HEK293 (cell line): ENCODE measurements at regions not wholly inside any gene's neighbourhood (a gene's known extent, or its start where the extent isn't known, plus 50 kb on each side); places are given as distances from the start of the nearest gene placed in this dataset.

Experiments
- CTCF ChIA-PET: fragments of 350-600 bp; formaldehyde crosslinking; extraction: SDS; loops from one replicate; lab custom pipeline; 2021; ENCODE audit warnings: antibody characterized with exemption; lab: Yijun Ruan, JAX
- POLR2A ChIA-PET: fragments of 300-600 bp; formaldehyde crosslinking; extraction: SDS; loops from one replicate; lab custom pipeline; 2020; ENCODE audit warnings: antibody characterized with exemption, inconsistent platforms; lab: Yijun Ruan, JAX
- H3K27ac ChIP-seq: fragments of 200-500 bp; sonication (Bioruptor generic); 2 replicates; pipeline ENCODE4 v1.5.1; 2014; ENCODE audit warnings: low read depth, low read length, control low read depth, inconsistent platforms; ENCODE audit errors: extremely low read depth
- H3K36me3 ChIP-seq, 2 experiments: fragments of 200-500 bp in 1 of 2; sonication (Bioruptor generic) in 1 of 2; 1 replicate in 1 of 2; 2 replicates in 1 of 2; pipeline ENCODE4 v1.5.1; 2014 to 2017; ENCODE audit warnings: inconsistent platforms in 2 of 2, low read length in 2 of 2; ENCODE audit not compliant: control insufficient read depth in 2 of 2, insufficient read depth in 1 of 2
- H3K4me1 ChIP-seq: fragments of 200-500 bp; sonication (Bioruptor generic); 2 replicates; pipeline ENCODE4 v1.5.1; 2014; ENCODE audit warnings: mild to moderate bottlenecking, low read length, inconsistent platforms; ENCODE audit not compliant: control insufficient read depth, insufficient read depth
- H3K4me3 ChIP-seq: 2 replicates; pipeline ENCODE4 v1.5.1; 2011; ENCODE audit warnings: low read depth, mild to moderate bottlenecking, control low read depth, low read length, moderate library complexity
- H3K9me3 ChIP-seq: fragments of 200-500 bp; sonication (Bioruptor generic); 2 replicates; pipeline ENCODE4 v1.5.1; 2014; ENCODE audit warnings: low read depth, low read length, inconsistent platforms; ENCODE audit not compliant: control insufficient read depth, insufficient read depth
- GFI1B ChIP-seq: fragments of 450-650 bp; formaldehyde crosslinking; IDR thresholded peaks from 2 replicates; pipeline ENCODE4 v1.5.1; 2016; ENCODE audit warnings: missing biosample characterization, missing genetic modification characterization
- GLI4 ChIP-seq: fragments of 450-650 bp; formaldehyde crosslinking; IDR thresholded peaks from 2 replicates; pipeline ENCODE4 v1.5.1; 2016; ENCODE audit warnings: missing biosample characterization, missing genetic modification characterization
- HOXA7 ChIP-seq: sonication (generic); formaldehyde crosslinking; IDR thresholded peaks from 2 replicates; pipeline ENCODE4 v1.8.1; 2022; ENCODE audit warnings: missing genetic modification reagents, borderline replicate concordance
- KLF10 ChIP-seq: fragments of 450-650 bp; IDR thresholded peaks from 2 replicates; pipeline ENCODE4 v1.5.1; 2018; ENCODE audit warnings: missing biosample characterization, mild to moderate bottlenecking, missing genetic modification characterization
- OSR2 ChIP-seq: fragments of 450-650 bp; formaldehyde crosslinking; IDR thresholded peaks from 2 replicates; pipeline ENCODE4 v1.5.1; 2016; ENCODE audit warnings: missing biosample characterization, missing genetic modification characterization
- RBAK ChIP-seq: fragments of 450-650 bp; formaldehyde crosslinking; IDR thresholded peaks from 2 replicates; pipeline ENCODE4 v1.5.1; 2016; ENCODE audit warnings: missing biosample characterization, missing genetic modification characterization
- SP2 ChIP-seq: fragments of 450-650 bp; formaldehyde crosslinking; IDR thresholded peaks from 2 replicates; pipeline ENCODE4 v1.5.1; 2016; ENCODE audit warnings: missing biosample characterization, missing genetic modification characterization
- TRIM28 ChIP-seq: IDR thresholded peaks from 2 replicates; pipeline ENCODE4 v1.6.1; 2011; ENCODE audit warnings: low read length, control low read depth, borderline replicate concordance
- WT1 ChIP-seq: fragments of 450-650 bp; formaldehyde crosslinking; IDR thresholded peaks from 2 replicates; pipeline ENCODE4 v1.5.1; 2016; ENCODE audit warnings: missing biosample characterization, missing genetic modification characterization
- YY2 ChIP-seq: fragments of 450-650 bp; formaldehyde crosslinking; IDR thresholded peaks from 2 replicates; pipeline ENCODE4 v1.5.1; 2016; ENCODE audit warnings: missing biosample characterization, missing genetic modification characterization
- ZBTB17 ChIP-seq: fragments of 450-650 bp; formaldehyde crosslinking; IDR thresholded peaks from 2 replicates; pipeline ENCODE4 v1.5.1; 2016; ENCODE audit warnings: missing biosample characterization, missing genetic modification characterization
- ZNF114 ChIP-seq: fragments of 450-650 bp; formaldehyde crosslinking; IDR thresholded peaks from 2 replicates; pipeline ENCODE4 v1.5.0; 2017; ENCODE audit warnings: missing biosample characterization, missing genetic modification characterization
- ZNF155 ChIP-seq: fragments of 450-650 bp; formaldehyde crosslinking; IDR thresholded peaks from 2 replicates; pipeline ENCODE4 v1.5.1; 2016; ENCODE audit warnings: missing biosample characterization, missing genetic modification characterization
- ZNF2 ChIP-seq: fragments of 450-650 bp; formaldehyde crosslinking; IDR thresholded peaks from 2 replicates; pipeline ENCODE4 v1.5.1; 2016; ENCODE audit warnings: missing biosample characterization, missing genetic modification characterization
- ZNF214 ChIP-seq: fragments of 450-650 bp; formaldehyde crosslinking; IDR thresholded peaks from 2 replicates; pipeline ENCODE4 v1.5.1; 2017; ENCODE audit warnings: missing biosample characterization, mild to moderate bottlenecking, missing genetic modification characterization, borderline replicate concordance
- ZNF311 ChIP-seq: fragments of 450-650 bp; formaldehyde crosslinking; IDR thresholded peaks from 2 replicates; pipeline ENCODE4 v1.5.1; 2017; ENCODE audit warnings: missing biosample characterization, missing genetic modification characterization, borderline replicate concordance
- ZNF394 ChIP-seq: fragments of 450-650 bp; formaldehyde crosslinking; IDR thresholded peaks from 2 replicates; pipeline ENCODE4 v1.5.1; 2016; ENCODE audit warnings: missing biosample characterization, missing genetic modification characterization, mild to moderate bottlenecking, moderate library complexity, borderline replicate concordance
- ZNF398 ChIP-seq: fragments of 450-650 bp; formaldehyde crosslinking; IDR thresholded peaks from 2 replicates; pipeline ENCODE4 v1.5.1; 2017; ENCODE audit warnings: missing biosample characterization, missing genetic modification characterization
- ZNF561 ChIP-seq: fragments of 450-650 bp; IDR thresholded peaks from 2 replicates; pipeline ENCODE4 v1.5.1; 2018; ENCODE audit warnings: missing biosample characterization, missing genetic modification characterization, borderline replicate concordance
- ZNF610 ChIP-seq: fragments of 450-650 bp; formaldehyde crosslinking; IDR thresholded peaks from 2 replicates; pipeline ENCODE4 v1.5.1; 2016; ENCODE audit warnings: missing biosample characterization, missing genetic modification characterization, borderline replicate concordance
- ZNF660 ChIP-seq: fragments of 450-650 bp; IDR thresholded peaks from 2 replicates; pipeline ENCODE4 v1.5.1; 2018; ENCODE audit warnings: missing biosample characterization, mild to moderate bottlenecking, missing genetic modification characterization
- ZNF792 ChIP-seq: fragments of 450-650 bp; formaldehyde crosslinking; IDR thresholded peaks from 2 replicates; pipeline ENCODE4 v1.5.1; 2016; ENCODE audit warnings: missing biosample characterization, missing genetic modification characterization
- TF ChIP-seq, protein P1 (sequence below): fragments of 450-650 bp; formaldehyde crosslinking; IDR thresholded peaks from 2 replicates; pipeline ENCODE4 v1.5.1; 2016; ENCODE audit warnings: missing biosample characterization, missing genetic modification characterization, low read depth
- TF ChIP-seq, protein P2 (sequence below): fragments of 450-650 bp; IDR thresholded peaks from 2 replicates; pipeline ENCODE4 v1.5.1; 2018; ENCODE audit warnings: missing biosample characterization, mild to moderate bottlenecking, missing genetic modification characterization

GRCh38 chr6:92024881-92025280 is 1394.5 kb downstream of the EPHA7 start (continued):
- TF ChIP-seq WT1 (tag by site-specific recombination) (no peak), ZNF2 (tag by site-specific recombination) (no peak), ZNF610 (no peak), TRIM28 (no peak)

DNA sequence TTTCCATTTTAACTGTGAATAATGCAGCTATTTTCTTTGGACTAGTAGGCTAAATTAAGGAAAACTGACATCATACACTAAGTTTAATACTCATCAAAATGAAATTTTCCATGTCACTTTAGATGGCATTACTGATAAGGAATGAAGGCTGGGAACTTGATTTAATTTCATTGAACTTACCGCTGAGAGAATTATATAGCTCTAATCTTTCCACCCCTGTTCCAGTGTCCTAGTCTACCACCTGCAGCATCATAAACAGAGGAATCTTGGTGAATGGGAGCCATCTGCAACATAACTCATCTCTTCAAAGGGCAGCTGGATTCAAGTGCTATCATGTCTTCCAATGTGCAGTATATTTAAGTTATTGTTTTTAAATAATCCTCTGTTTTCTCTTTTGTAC is 1395.2 kb downstream of the EPHA7 start:
- Histone ChIP-seq H3K4me3 (no peak overlapping the region), H3K27ac (no peak overlapping the region), H3K36me3 (no peaks in the 10 kb centered on the region), H3K9me3 (no peaks in the 10 kb centered on the region), H3K4me1 (no peaks in the 10 kb centered on the region)
- TF ChIP-seq ZNF792 (tag by site-specific recombination), result no peak
- no peak for TF ChIP-seq ZNF155 (tag by site-specific recombination)
- TF ChIP-seq ZNF398 (tag by site-specific recombination), result no peak
- ChIA-PET POLR2A (no interaction called here), CTCF (no interaction called here)

- ChIA-PET CTCF (no interaction called here), POLR2A (no interaction called here)
- H3K4me3 ChIP-seq, result no peak overlapping the region
- H3K27ac ChIP-seq, result no peak overlapping the region
- H3K4me1 ChIP-seq, result no peaks in the 10 kb centered on the region
- H3K9me3 ChIP-seq, result no peaks in the 10 kb centered on the region
- no peaks in the 10 kb centered on the region for H3K36me3 ChIP-seq
- no peak for TF ChIP-seq HOXA7 (CRISPR knock-in tag)
- no peak for TF ChIP-seq GFI1B (tag by site-specific recombination)
- TF ChIP-seq KLF10 (tag by site-specific recombination), result no peak
- TF ChIP-seq GLI4 (tag by site-specific recombination), result no peak
- TF ChIP-seq ZBTB17 (tag by site-specific recombination), result no peak
- no peak for TF ChIP-seq RBAK (tag by site-specific recombination)
- TF ChIP-seq ZNF394 (tag by site-specific recombination), result no peak
- no peak for TF ChIP-seq ZNF311
Measured at GRCh38 chr6:92023410-92023966, 1395.9 kb downstream of the EPHA7 start.

- POLR2A ChIA-PET, result no interaction called here
- CTCF ChIA-PET, result no interaction called here
- H3K4me3 ChIP-seq, result no peak overlapping the region
- H3K9me3 ChIP-seq, result no peaks in the 10 kb centered on the region
- no peak for TF ChIP-seq YY2 (tag by site-specific recombination)
- TF ChIP-seq ZNF114 (tag by site-specific recombination), result no peak
- TF ChIP-seq SP2 (tag by site-specific recombination), result no peak
- TF ChIP-seq OSR2, result no peak
- TF ChIP-seq ZNF660 (tag by site-specific recombination), result no peak
- TF ChIP-seq, protein P1, sequence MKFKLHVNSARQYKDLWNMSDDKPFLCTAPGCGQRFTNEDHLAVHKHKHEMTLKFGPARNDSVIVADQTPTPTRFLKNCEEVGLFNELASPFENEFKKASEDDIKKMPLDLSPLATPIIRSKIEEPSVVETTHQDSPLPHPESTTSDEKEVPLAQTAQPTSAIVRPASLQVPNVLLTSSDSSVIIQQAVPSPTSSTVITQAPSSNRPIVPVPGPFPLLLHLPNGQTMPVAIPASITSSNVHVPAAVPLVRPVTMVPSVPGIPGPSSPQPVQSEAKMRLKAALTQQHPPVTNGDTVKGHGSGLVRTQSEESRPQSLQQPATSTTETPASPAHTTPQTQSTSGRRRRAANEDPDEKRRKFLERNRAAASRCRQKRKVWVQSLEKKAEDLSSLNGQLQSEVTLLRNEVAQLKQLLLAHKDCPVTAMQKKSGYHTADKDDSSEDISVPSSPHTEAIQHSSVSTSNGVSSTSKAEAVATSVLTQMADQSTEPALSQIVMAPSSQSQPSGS, result no peak
- no peak for TF ChIP-seq ZNF561
- TF ChIP-seq, protein P2, sequence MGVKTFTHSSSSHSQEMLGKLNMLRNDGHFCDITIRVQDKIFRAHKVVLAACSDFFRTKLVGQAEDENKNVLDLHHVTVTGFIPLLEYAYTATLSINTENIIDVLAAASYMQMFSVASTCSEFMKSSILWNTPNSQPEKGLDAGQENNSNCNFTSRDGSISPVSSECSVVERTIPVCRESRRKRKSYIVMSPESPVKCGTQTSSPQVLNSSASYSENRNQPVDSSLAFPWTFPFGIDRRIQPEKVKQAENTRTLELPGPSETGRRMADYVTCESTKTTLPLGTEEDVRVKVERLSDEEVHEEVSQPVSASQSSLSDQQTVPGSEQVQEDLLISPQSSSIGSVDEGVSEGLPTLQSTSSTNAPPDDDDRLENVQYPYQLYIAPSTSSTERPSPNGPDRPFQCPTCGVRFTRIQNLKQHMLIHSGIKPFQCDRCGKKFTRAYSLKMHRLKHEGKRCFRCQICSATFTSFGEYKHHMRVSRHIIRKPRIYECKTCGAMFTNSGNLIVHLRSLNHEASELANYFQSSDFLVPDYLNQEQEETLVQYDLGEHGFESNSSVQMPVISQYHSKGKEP (tag by site-specific recombination), result no peak
- no peak for TF ChIP-seq ZNF214 (tag by site-specific recombination)
- no peaks in the 10 kb centered on the region for H3K4me1 ChIP-seq
- H3K27ac ChIP-seq, result no peak overlapping the region
- H3K36me3 ChIP-seq, result no peaks in the 10 kb centered on the region
Measured at GRCh38 chr6:92011681-92012245, 1407.6 kb downstream of the EPHA7 start.
